H1 (cell line): ENCODE measurements at regions not wholly inside any gene's neighbourhood (a gene's known extent, or its start where the extent isn't known, plus 50 kb on each side); places are given as distances from the start of the nearest gene placed in this dataset.

Experiments used
- CTCF ChIA-PET: fragments of 300-600 bp; sonication (Branson Sonifier 250); formaldehyde crosslinking; loops from one replicate; lab custom pipeline; 2021; ENCODE audit not compliant: partially characterized antibody; lab: Charles Lee
- POLR2A ChIA-PET: fragments of 300-600 bp; sonication (Branson Sonifier 250); formaldehyde crosslinking; loops from one replicate; lab custom pipeline; 2021; ENCODE audit warnings: inconsistent platforms; ENCODE audit not compliant: partially characterized antibody; lab: Charles Lee
- DNase-seq, 2 experiments: peaks; one replicate each; pipeline versions ENCODE4 v3.0.0 to v3.0.0-alpha.2; 2010 to 2022; ENCODE audit warnings: low spot score in 2 of 2, low read depth in 1 of 2, mixed read lengths in 1 of 2
- FAIRE-seq: peaks from 2 replicates; lab custom pipeline; 2011; peaks lifted over from hg19 to GRCh38; lab: Jason Lieb, UNC
- H2AFZ ChIP-seq: 2 replicates; pipeline ENCODE4 v1.8.1; 2012; ENCODE audit warnings: low read length, inconsistent platforms
- H2AK5ac ChIP-seq: 2 replicates; pipeline ENCODE4 v1.6.1; 2013; ENCODE audit warnings: low read depth, low read length
- H2BK120ac ChIP-seq: replicated peaks from 2 replicates; pipeline ENCODE3; 2013; ENCODE audit warnings: low read depth, low read length, inconsistent platforms
- H2BK12ac ChIP-seq: 2 replicates; pipeline ENCODE4 v1.6.1; 2013; ENCODE audit warnings: low read depth, low read length
- H2BK15ac ChIP-seq: 2 replicates; pipeline ENCODE4 v1.6.1; 2013; ENCODE audit warnings: low read length
- H2BK20ac ChIP-seq: 2 replicates; pipeline ENCODE4 v1.6.1; 2013; ENCODE audit warnings: low read length
- H2BK5ac ChIP-seq: 2 replicates; pipeline ENCODE4 v1.6.1; 2013; ENCODE audit warnings: low read depth, low read length
- H3K14ac ChIP-seq: 2 replicates; pipeline ENCODE4 v1.6.1; 2013; ENCODE audit warnings: inconsistent platforms; ENCODE audit not compliant: insufficient read length
- H3K18ac ChIP-seq: 2 replicates; pipeline ENCODE4 v1.6.1; 2013; ENCODE audit warnings: low read length; ENCODE audit errors: extremely low read depth
- H3K23ac ChIP-seq: 2 replicates; pipeline ENCODE4 v1.6.1; 2013; ENCODE audit warnings: inconsistent platforms; ENCODE audit not compliant: insufficient read length
- H3K23me2 ChIP-seq: 2 replicates; pipeline ENCODE4 v1.6.1; 2013; ENCODE audit warnings: low read depth, low read length
- H3K27ac ChIP-seq: 2 replicates; pipeline ENCODE4 v1.6.1; 2011; ENCODE audit warnings: low read depth, low read length, inconsistent platforms
- H3K27me3 ChIP-seq, 4 experiments: replicated peaks in 1 of 4; 1 replicate in 1 of 4; 2 replicates in 3 of 4; pipeline versions ENCODE4 v1.6.1 to v1.8.1; 2011 to 2013; ENCODE audit warnings: low read length in 3 of 4, mild to moderate bottlenecking in 3 of 4, inconsistent platforms in 2 of 4, mixed read lengths in 2 of 4, moderate library complexity in 1 of 4; ENCODE audit not compliant: control insufficient read depth in 3 of 4, insufficient read depth in 3 of 4; ENCODE audit errors: extremely low read depth in 1 of 4
- H3K36me3 ChIP-seq, 4 experiments: 2 replicates each; pipeline versions ENCODE4 v1.6.1 to v1.8.1; 2011 to 2013; ENCODE audit warnings: mild to moderate bottlenecking in 4 of 4, low read length in 3 of 4, moderate library complexity in 2 of 4, control low read depth in 1 of 4, inconsistent platforms in 1 of 4; ENCODE audit not compliant: insufficient read depth in 4 of 4, control insufficient read depth in 2 of 4
- H3K4ac ChIP-seq: replicated peaks from 2 replicates; pipeline ENCODE3; 2013; ENCODE audit warnings: low read length, low read depth, mixed read lengths, inconsistent platforms; ENCODE audit not compliant: insufficient read length
- H3K4me1 ChIP-seq, 4 experiments: replicated peaks in 1 of 4; 1 replicate in 1 of 4; 2 replicates in 3 of 4; pipeline versions ENCODE4 v1.6.1 to v1.8.1; 2011 to 2013; ENCODE audit warnings: low read length in 3 of 4, inconsistent platforms in 2 of 4, mixed read lengths in 1 of 4; ENCODE audit not compliant: insufficient read depth in 4 of 4, control insufficient read depth in 3 of 4
- H3K4me2 ChIP-seq, 2 experiments: 2 replicates each; pipeline versions ENCODE4 v1.6.1 to v1.8.1; 2011 to 2013; ENCODE audit warnings: low read depth in 2 of 2, low read length in 2 of 2, control low read depth in 1 of 2, inconsistent platforms in 1 of 2, mild to moderate bottlenecking in 1 of 2; ENCODE audit not compliant: insufficient read depth in 1 of 2
- H3K4me3 ChIP-seq, 4 experiments: fragments of 200-600, 300-600 bp in 1 of 4; sonication (generic), shearing (Covaris generic), sonication (Bioruptor Twin) in 1 of 4; 2 replicates each; pipeline versions ENCODE4 v1.5.1 to v1.8.1; 2011 to 2016; ENCODE audit warnings: low read length in 4 of 4, low read depth in 3 of 4, control low read depth in 2 of 4, inconsistent platforms in 2 of 4, mild to moderate bottlenecking in 2 of 4, mixed read lengths in 1 of 4, moderate library complexity in 1 of 4; ENCODE audit not compliant: insufficient read depth in 2 of 4; ENCODE audit errors: extremely low read depth in 1 of 4
- H3K56ac ChIP-seq: replicated peaks from 2 replicates; pipeline ENCODE3; 2013; ENCODE audit warnings: low read depth, mild to moderate bottlenecking, mixed read lengths, low read length, inconsistent platforms; ENCODE audit not compliant: insufficient read length
- H3K79me1 ChIP-seq: 2 replicates; pipeline ENCODE4 v1.6.1; 2013; ENCODE audit warnings: low read depth, low read length, control low read depth
- H3K79me2 ChIP-seq, 2 experiments: 2 replicates each; pipeline versions ENCODE4 v1.6.1 to v1.8.1; 2012 to 2013; ENCODE audit warnings: low read length in 2 of 2, mild to moderate bottlenecking in 2 of 2, inconsistent platforms in 1 of 2; ENCODE audit not compliant: insufficient read depth in 2 of 2, control insufficient read depth in 1 of 2
- H3K9ac ChIP-seq, 4 experiments: replicated peaks in 1 of 4; 1 replicate in 1 of 4; 2 replicates in 3 of 4; pipeline versions ENCODE4 v1.6.1 to v1.8.1; 2011 to 2013; ENCODE audit warnings: low read depth in 3 of 4, low read length in 3 of 4, control low read depth in 2 of 4, mild to moderate bottlenecking in 2 of 4, moderate library complexity in 2 of 4, inconsistent platforms in 1 of 4; ENCODE audit errors: extremely low read depth in 1 of 4
- H3K9me3 ChIP-seq, 2 experiments: 2 replicates each; pipeline versions ENCODE4 v1.6.1 to v1.8.1; 2012 to 2013; ENCODE audit warnings: mild to moderate bottlenecking in 2 of 2, moderate library complexity in 2 of 2, control low read depth in 1 of 2, inconsistent platforms in 1 of 2, low read depth in 1 of 2, low read length in 1 of 2, mixed read lengths in 1 of 2; ENCODE audit not compliant: insufficient read depth in 2 of 2
- H4K20me1 ChIP-seq, 2 experiments: replicated peaks in 1 of 2; 2 replicates each; pipeline versions ENCODE3 to v1.8.1; 2011 to 2013; ENCODE audit warnings: inconsistent platforms in 2 of 2, low read length in 2 of 2, mild to moderate bottlenecking in 1 of 2; ENCODE audit not compliant: insufficient read depth in 2 of 2, control insufficient read depth in 1 of 2
- H4K5ac ChIP-seq: 2 replicates; pipeline ENCODE4 v1.6.1; 2013; ENCODE audit warnings: low read length, low read depth, mixed read lengths, inconsistent platforms; ENCODE audit not compliant: insufficient read length
- H4K8ac ChIP-seq: 2 replicates; pipeline ENCODE4 v1.8.0; 2013; ENCODE audit warnings: mild to moderate bottlenecking, moderate library complexity, low read length, inconsistent platforms; ENCODE audit not compliant: insufficient read depth; ENCODE audit errors: extremely low read depth
- H4K91ac ChIP-seq: replicated peaks from 2 replicates; pipeline ENCODE3; 2013; ENCODE audit warnings: low read length, mixed read lengths, inconsistent platforms; ENCODE audit not compliant: insufficient read length
- EP300 ChIP-seq, 2 experiments: IDR thresholded peaks; 1 replicate in 1 of 2; 2 replicates in 1 of 2; pipeline ENCODE4 v1.6.1; 2011 to 2012; ENCODE audit warnings: low read depth in 2 of 2, low read length in 2 of 2, mild to moderate bottlenecking in 2 of 2, borderline replicate concordance in 1 of 2, inconsistent platforms in 1 of 2, moderate library complexity in 1 of 2
- GTF2F1 ChIP-seq: IDR thresholded peaks from 2 replicates; pipeline ENCODE4 v1.6.1; 2012; ENCODE audit warnings: low read depth, low read length, improper control_type of control experiment, borderline replicate concordance
- KDM4A ChIP-seq: IDR thresholded peaks from one replicate; pipeline ENCODE4 v1.7.1; 2012; ENCODE audit warnings: low read depth, mild to moderate bottlenecking, moderate library complexity, low read length, inconsistent platforms; ENCODE audit not compliant: severe bottlenecking
- RNF2 ChIP-seq: fragments of 200-900, 300-1000 bp; sonication (generic); IDR thresholded peaks from 2 replicates; pipeline ENCODE4 v1.7.1; 2016; ENCODE audit warnings: borderline replicate concordance, low read depth, mild to moderate bottlenecking, antibody characterized with exemption, low read length; ENCODE audit not compliant: poor library complexity, severe bottlenecking; ENCODE audit errors: missing control alignments
- SAP30 ChIP-seq: fragments of 300-600 bp; sonication (generic); IDR thresholded peaks from 2 replicates; pipeline ENCODE4 v1.7.1; 2012; ENCODE audit warnings: low read length, moderate library complexity, mild to moderate bottlenecking, inconsistent platforms; ENCODE audit not compliant: insufficient read depth, insufficient replicate concordance
- WGBS, 2 experiments: shearing (Covaris generic) in 1 of 2; methylation state at CpG; one replicate each; pipeline versions ENCODE4 v1.1.6 to v1.1.7; 2013 to 2015; ENCODE audit warnings: low lambda C conversion rate in 2 of 2, mixed read lengths in 2 of 2, inconsistent platforms in 1 of 2, low coverage in 1 of 2, missing lambda C conversion rate in 1 of 2; ENCODE audit not compliant: insufficient replicate concordance in 2 of 2, insufficient coverage in 1 of 2, insufficient read length in 1 of 2; ENCODE audit errors: extremely low coverage in 1 of 2, missing lambda C conversion rate in 1 of 2; 5-methylcytosine and 5-hydroxymethylcytosine counted together

- Histone ChIP-seq H3K79me2 (no peaks in the 10 kb centered on the region), H2BK120ac (no peak overlapping the region), H2AK5ac (no peak overlapping the region), H4K8ac (no peak overlapping the region), H3K27ac (no peak overlapping the region), H3K79me1 (no peaks in the 10 kb centered on the region), H3K27me3 (no peaks in the 10 kb centered on the region), H2BK12ac (no peak overlapping the region), H4K5ac (no peak overlapping the region), H3K4me1 (peaks cover 0 to 6% (median 1%) of the 10 kb centered on the region in 4 experiments; a peak in 3 of 7 replicates), H4K91ac (no peak overlapping the region), H2AFZ (no peak overlapping the region), H3K9me3 (no peaks in the 10 kb centered on the region), H2BK15ac (no peak overlapping the region), H3K14ac (no peak overlapping the region), H3K4me2 (no peak overlapping the region), H3K4me3 (no peak overlapping the region; a peak in 1 of 8 replicates), H2BK20ac (no peak overlapping the region), H3K56ac (no peak overlapping the region), H2BK5ac (no peak overlapping the region), H3K4ac (no peak overlapping the region), H3K36me3 (no peaks in the 10 kb centered on the region), H3K18ac (no peak overlapping the region; the same call in 1 of the 2 replicates), H3K23me2 (no peaks in the 10 kb centered on the region), H4K20me1 (no peaks in the 10 kb centered on the region), H3K9ac (no peak overlapping the region), H3K23ac (no peak overlapping the region)
- 50% methylated on average over 1 of the region's 1 CpG; no CpG with 5 or more reads in 1 of the 2 experiments for WGBS, 2 experiments
- FAIRE-seq (no peak), DNase-seq (no peak)
- POLR2A ChIA-PET, result interaction anchor here (0.6 kb wide), 1 partner anchor 10 kb away, joined by 3 read pairs; no protein-coding TSS in a partner anchor
- CTCF ChIA-PET, result no interaction called here
- TF ChIP-seq EP300 (IDR thresholded peaks at IDR 0.05; ENCODE audit: borderline replicate concordance in 1 of 2, low read depth in 2 of 2, low read length in 2 of 2) (no peak), RNF2 (no peak), GTF2F1 (no peak), SAP30 (no peak), KDM4A (no peak)
These were observed 677.3 kb upstream of the ROBO1 start for GRCh38 chr3:80445053-80445452.
